ENCODE measurements at regions not wholly inside any gene's neighbourhood (a gene's known extent, or its start where the extent isn't known, plus 50 kb on each side); places are given as distances from the start of the nearest gene placed in this dataset.

- DNase-seq (ENCODE audit: extremely low spot score, insufficient read length, low read depth) (no peak), FAIRE-seq (no peak)
These were observed 66.4 kb upstream of the CCDC190 start for GRCh38 chr1:162927421-162927820.

DNA sequence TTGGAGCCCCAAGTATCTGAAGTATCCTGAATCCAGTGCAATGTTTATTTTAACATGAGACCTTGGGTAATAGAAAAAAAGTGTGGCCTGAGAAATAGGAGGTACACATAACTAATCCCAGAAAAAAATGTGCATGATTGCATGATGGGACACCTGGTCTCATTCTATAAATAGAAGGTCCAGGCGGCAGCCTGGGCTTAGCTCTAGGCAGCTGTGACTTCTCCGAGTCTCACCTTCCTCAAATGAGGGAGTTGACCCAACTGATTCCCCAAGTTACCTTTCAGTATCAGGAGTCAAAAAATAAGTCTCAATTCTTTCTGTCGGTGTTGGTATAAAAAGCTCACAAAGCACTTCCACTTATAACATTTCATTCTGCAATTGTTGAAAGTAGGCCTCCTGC, 65.9 kb upstream of the CCDC190 start:
- DNase-seq (ENCODE audit: extremely low spot score, insufficient read length, low read depth) = no peak
- no peak for FAIRE-seq

DNA sequence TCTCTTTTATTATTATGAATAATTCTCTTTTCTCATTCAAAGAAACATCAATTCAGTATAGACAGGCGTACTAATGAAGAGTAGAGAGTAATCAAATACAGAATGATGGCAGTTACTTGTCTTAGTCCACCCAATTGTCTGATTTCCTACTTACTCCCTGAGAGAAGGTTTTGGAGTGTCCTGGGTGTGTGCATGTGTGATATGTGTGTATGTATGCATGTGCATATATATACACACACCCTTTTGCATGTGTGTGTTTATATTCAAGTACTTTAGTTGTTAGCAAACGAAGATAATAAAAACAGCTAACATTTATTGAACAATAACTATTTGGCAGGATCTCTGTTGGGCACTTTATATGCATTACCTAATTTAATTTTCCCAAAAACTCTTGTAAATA, 63.2 kb upstream of the CCDC190 start:
- DNase-seq (ENCODE audit: extremely low spot score, insufficient read length, low read depth) = no peak
- FAIRE-seq = no peak

- DNase-seq (ENCODE audit: extremely low spot score, insufficient read length, low read depth) (no peak), FAIRE-seq (no peak)
These were observed 61.2 kb upstream of the CCDC190 start for GRCh38 chr1:162922201-162922600.

- FAIRE-seq = no peak
These were observed 60.3 kb upstream of the CCDC190 start for GRCh38 chr1:162921311-162921710.

GRCh38 chr1:162919034-162919433, 58.1 kb upstream of the CCDC190 start:
- DNase-seq (ENCODE audit: extremely low spot score, insufficient read length, low read depth) = no peak
- FAIRE-seq = no peak

More at GRCh38 chr1:162921311-162921710, 60.3 kb upstream of the CCDC190 start:
- DNase-seq (ENCODE audit: extremely low spot score, insufficient read length, low read depth) = no peak

DNA sequence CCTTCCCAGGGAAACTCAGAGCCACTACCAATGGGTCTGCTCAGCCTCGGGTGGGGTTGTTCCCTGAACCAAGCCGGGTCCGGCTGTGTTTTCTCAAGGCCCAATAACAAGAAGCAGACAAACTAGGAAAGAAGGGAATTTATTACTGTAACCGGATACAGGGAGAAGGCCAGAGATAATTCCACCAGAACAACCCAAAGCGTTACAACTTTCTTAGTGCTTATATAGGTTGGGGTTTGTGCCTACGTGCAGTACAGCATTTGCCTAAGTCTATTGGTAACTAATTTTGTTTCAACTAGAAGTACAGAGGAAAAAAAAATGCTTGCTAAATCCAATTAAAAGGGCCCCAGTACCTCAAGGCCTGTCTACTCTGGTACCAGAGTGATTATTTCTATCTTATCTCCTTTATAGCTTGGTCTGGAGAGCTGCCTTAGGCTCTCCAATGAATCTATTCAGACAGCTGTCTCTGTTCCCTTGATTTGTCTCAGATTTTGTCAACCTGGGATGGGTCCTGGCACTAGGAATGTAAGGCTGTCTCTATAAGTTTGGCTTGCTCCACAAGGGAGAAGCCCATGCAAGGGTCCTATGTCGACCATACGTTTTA, 57.3 kb upstream of the CCDC190 start:
- FAIRE-seq = no peak
- DNase-seq (ENCODE audit: extremely low spot score, insufficient read length, low read depth) = no peak

GRCh38 chr1:162916821-162917613, 56.0 kb upstream of the CCDC190 start:
- FAIRE-seq (no peak), DNase-seq (ENCODE audit: extremely low spot score, insufficient read length, low read depth) (no peak)

DNA sequence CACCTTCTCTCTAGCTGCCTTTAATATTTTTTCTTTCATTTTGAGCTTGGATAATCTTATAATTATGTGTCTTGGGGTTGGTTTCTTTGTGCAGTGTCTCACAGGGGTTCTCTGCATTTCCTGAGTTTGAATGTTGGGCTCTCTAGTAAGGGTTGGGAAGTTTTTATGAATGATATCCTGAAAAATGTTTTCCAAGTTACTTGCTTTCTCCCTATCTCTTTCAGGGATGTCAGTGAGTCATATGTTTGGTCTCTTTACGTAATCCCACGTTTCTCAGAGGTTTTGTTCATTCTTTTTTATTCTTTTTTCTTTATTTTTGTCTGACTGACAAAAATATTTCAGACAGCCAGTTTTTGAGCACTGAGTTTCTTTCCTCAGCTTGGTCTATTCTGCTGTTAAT, 55.4 kb upstream of the CCDC190 start:
- FAIRE-seq = no peak
- DNase-seq (ENCODE audit: extremely low spot score, insufficient read length, low read depth) = no peak

- DNase-seq (ENCODE audit: extremely low spot score, insufficient read length, low read depth) (no peak), FAIRE-seq (no peak)
These were observed 53.6 kb upstream of the CCDC190 start for GRCh38 chr1:162914601-162915000.

GRCh38 chr1:162913345-162913744, 52.4 kb upstream of the CCDC190 start:
- FAIRE-seq = no peak
- no peak for DNase-seq (ENCODE audit: extremely low spot score, insufficient read length, low read depth)

DNA sequence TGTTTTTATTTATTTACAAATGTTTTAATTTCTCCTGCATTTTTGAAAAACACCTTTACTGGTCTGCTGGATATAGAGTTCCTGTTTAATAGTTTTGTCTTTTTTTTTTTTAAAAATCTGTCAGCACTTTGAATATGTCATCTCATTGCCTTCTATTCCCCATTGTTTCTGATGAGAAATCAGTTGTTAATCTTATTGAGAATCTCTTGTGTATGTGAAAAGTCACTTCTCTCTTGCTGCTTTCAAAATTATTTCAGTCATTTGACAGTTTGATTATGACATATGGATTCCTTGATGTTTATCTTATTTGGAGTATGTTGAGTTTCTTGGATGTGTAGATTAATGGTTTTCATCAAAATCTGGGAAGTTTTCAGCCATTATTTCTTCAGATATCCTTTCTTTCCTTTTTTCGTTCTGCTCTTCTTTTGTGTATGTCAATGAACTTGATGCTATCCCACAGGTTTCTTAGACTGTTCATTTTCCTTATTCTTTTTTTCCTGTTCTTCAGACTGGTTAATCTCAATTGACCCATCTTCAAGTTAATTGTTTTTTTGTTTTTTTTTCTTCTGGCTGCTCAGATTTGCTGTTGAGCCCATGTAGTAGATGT, 51.2 kb upstream of the CCDC190 start:
- FAIRE-seq = no peak
- no peak for DNase-seq (ENCODE audit: extremely low spot score, insufficient read length, low read depth)

Measured in GM18507 (cell line).